HepG2 (cell line): ENCODE measurements at regions not wholly inside any gene's neighbourhood (a gene's known extent, or its start where the extent isn't known, plus 50 kb on each side); places are given as distances from the start of the nearest gene placed in this dataset.

Source experiments
- ATAC-seq: fragments of 200-7000 bp; cut with Tn5 transposase; 3 replicates; pipeline ENCODE4 v1.9.1; 2020; ENCODE audit warnings: mild to moderate bottlenecking, moderate library complexity
- BruUV-seq: library from RNA; stranded (reverse); fragments of 400-500 nt; replicated peaks from 2 replicates; lab custom pipeline; 2021; lab: Mats Ljungman, UMichigan
- CTCF ChIA-PET: fragments of 300-600 bp; formaldehyde crosslinking; extraction: SDS; loops from one replicate; lab custom pipeline; 2021; ENCODE audit warnings: low total read pairs, inconsistent platforms, low intra/inter-chr PET ratio; lab: Yijun Ruan, JAX
- POLR2A ChIA-PET: fragments of 350-600 bp; sonication (Branson Sonifier 250); formaldehyde crosslinking; loops from one replicate; lab custom pipeline; 2020; ENCODE audit warnings: antibody characterized with exemption, inconsistent platforms; lab: Yijun Ruan, JAX
- DNase-seq: peaks from one replicate; pipeline ENCODE4 v3.0.0-alpha.2; 2015; ENCODE audit warnings: low spot score
- FAIRE-seq: peaks from 3 replicates; lab custom pipeline; 2011; peaks lifted over from hg19 to GRCh38; lab: Jason Lieb, UNC
- H2AFZ ChIP-seq: one replicate; pipeline ENCODE4 v1.6.1; 2011; ENCODE audit warnings: low read length, inconsistent platforms
- H3K27ac ChIP-seq: fragments of 300-600 bp; 3 replicates; pipeline ENCODE4 v1.8.0; 2011; ENCODE audit warnings: mixed run types, mild to moderate bottlenecking, mixed read lengths, low read length, inconsistent platforms; ENCODE audit not compliant: insufficient read depth; ENCODE audit errors: extremely low read length
- H3K27me3 ChIP-seq, 2 experiments: fragments of 200-600 bp in 1 of 2; 2 replicates in 1 of 2; 3 replicates in 1 of 2; pipeline versions ENCODE4 v1.6.0 to v1.8.0; 2011; ENCODE audit warnings: low read length in 2 of 2, mild to moderate bottlenecking in 2 of 2, moderate library complexity in 2 of 2, inconsistent platforms in 1 of 2; ENCODE audit not compliant: insufficient read depth in 2 of 2, control insufficient read depth in 1 of 2
- H3K36me3 ChIP-seq, 2 experiments: fragments of 200-600 bp in 1 of 2; replicated peaks in 1 of 2; 2 replicates in 1 of 2; 3 replicates in 1 of 2; pipeline versions ENCODE4 v1.5.1 to v1.8.0; 2011; ENCODE audit warnings: low read length in 2 of 2, inconsistent platforms in 1 of 2; ENCODE audit not compliant: insufficient read depth in 2 of 2, control insufficient read depth in 1 of 2
- H3K4me1 ChIP-seq: 2 replicates; pipeline ENCODE4 v1.5.1; 2012; ENCODE audit warnings: low read length, inconsistent platforms; ENCODE audit not compliant: insufficient read depth
- H3K4me2 ChIP-seq: 2 replicates; pipeline ENCODE4 v1.6.0; 2011; ENCODE audit warnings: low read depth, low read length, inconsistent platforms
- H3K4me3 ChIP-seq, 3 experiments: fragments of 200-600 bp in 1 of 3; sonication (generic), shearing (Covaris generic) in 1 of 3; replicated peaks in 1 of 3; 2 replicates each; pipeline ENCODE4 v1.5.1; 2011 to 2016; ENCODE audit warnings: low read length in 3 of 3, inconsistent platforms in 2 of 3, low read depth in 2 of 3, mild to moderate bottlenecking in 2 of 3, control low read depth in 1 of 3, mixed read lengths in 1 of 3; ENCODE audit not compliant: insufficient read depth in 1 of 3
- H3K79me2 ChIP-seq: one replicate; pipeline ENCODE4 v1.6.1; 2011; ENCODE audit warnings: low read length, inconsistent platforms; ENCODE audit not compliant: insufficient read depth
- H3K9ac ChIP-seq: 2 replicates; pipeline ENCODE4 v1.6.0; 2011; ENCODE audit warnings: mild to moderate bottlenecking, low read depth, low read length, inconsistent platforms; ENCODE audit not compliant: insufficient read depth
- H3K9me3 ChIP-seq: 2 replicates; pipeline ENCODE4 v1.5.1; 2012; ENCODE audit warnings: mild to moderate bottlenecking, low read length
- H4K20me1 ChIP-seq: 2 replicates; pipeline ENCODE4 v1.6.0; 2011; ENCODE audit warnings: inconsistent platforms, mild to moderate bottlenecking, low read length, moderate library complexity; ENCODE audit not compliant: insufficient read depth
- BRD4 ChIP-seq: sonication (generic); formaldehyde crosslinking; IDR thresholded peaks from 2 replicates; pipeline ENCODE4 v1.4.0; 2020; ENCODE audit warnings: missing genetic modification reagents
- KLF15 ChIP-seq: sonication (generic); formaldehyde crosslinking; IDR thresholded peaks from 2 replicates; pipeline ENCODE4 v1.8.1; 2023; ENCODE audit warnings: borderline replicate concordance, mild to moderate bottlenecking, inconsistent platforms, missing genetic modification reagents, mixed read lengths
- ZNF724P ChIP-seq: sonication (generic); formaldehyde crosslinking; IDR thresholded peaks from 2 replicates; pipeline ENCODE4 v1.8.0; 2022; ENCODE audit warnings: missing genetic modification reagents, borderline replicate concordance
- WGBS: methylation state at CpG from one replicate; pipeline ENCODE4 v1.1.6; 2017; ENCODE audit warnings: low lambda C conversion rate; 5-methylcytosine and 5-hydroxymethylcytosine counted together
- in situ Hi-C: cut with HindIII; loops from 2 replicates; pipeline ENCODE4 v1.10.0; 2017; ENCODE audit warnings: low pct_unique_long_range_greater_than_20kb; ENCODE audit not compliant: extremely low pct_ligation_motif_present
- intact Hi-C: fragments of 100-400 bp; cut with micrococcal nuclease; formaldehyde crosslinking; loops from one replicate; pipeline ENCODE4 v1.10.0; 2022; ENCODE audit not compliant: unreplicated experiment
- TF ChIP-seq, protein P1 (sequence below): sonication (generic); formaldehyde crosslinking; IDR thresholded peaks from 2 replicates; pipeline ENCODE4 v1.8.1; 2023; ENCODE audit warnings: mild to moderate bottlenecking, missing genetic modification reagents
- TF ChIP-seq, protein P2 (sequence below): fragments of 450-650 bp; IDR thresholded peaks from 2 replicates; pipeline ENCODE4 v1.6.1; 2016
- TF ChIP-seq, protein P3 (sequence below): sonication (generic); formaldehyde crosslinking; IDR thresholded peaks from 2 replicates; pipeline ENCODE4 v1.4.0; 2020; ENCODE audit warnings: low read depth, mild to moderate bottlenecking, missing genetic modification reagents
- TF ChIP-seq, protein P4 (sequence below): sonication (generic); formaldehyde crosslinking; IDR thresholded peaks from 2 replicates; pipeline ENCODE4 v1.5.0; 2020; ENCODE audit warnings: missing genetic modification reagents

DNA sequence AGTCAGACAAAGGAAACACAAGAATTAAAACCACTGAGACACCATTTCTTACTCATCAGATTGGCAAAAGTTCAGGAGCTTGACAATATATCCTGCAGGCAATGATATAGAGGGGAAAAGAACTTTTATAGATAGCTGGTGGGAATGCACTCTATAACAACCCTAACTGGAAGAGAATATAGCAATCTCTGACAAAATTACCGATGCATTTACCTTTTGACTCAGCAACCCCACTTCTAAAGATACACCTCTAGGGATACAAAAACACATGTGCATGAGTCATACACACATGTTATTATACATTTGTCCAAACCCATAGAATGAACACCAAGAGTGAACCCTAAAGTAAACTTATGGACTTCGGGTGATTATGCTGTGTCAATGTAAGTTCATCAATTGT lies 79.4 kb upstream of the SRD5A2 start:
- BruUV-seq = no TSS peak
- no peaks in the 10 kb centered on the region for H3K79me2 ChIP-seq
- no peak overlapping the region for H3K27ac ChIP-seq
- no peak for FAIRE-seq
- no peaks in the 10 kb centered on the region for H3K9me3 ChIP-seq
- CTCF ChIA-PET = no interaction called here
- TF ChIP-seq, protein P1, sequence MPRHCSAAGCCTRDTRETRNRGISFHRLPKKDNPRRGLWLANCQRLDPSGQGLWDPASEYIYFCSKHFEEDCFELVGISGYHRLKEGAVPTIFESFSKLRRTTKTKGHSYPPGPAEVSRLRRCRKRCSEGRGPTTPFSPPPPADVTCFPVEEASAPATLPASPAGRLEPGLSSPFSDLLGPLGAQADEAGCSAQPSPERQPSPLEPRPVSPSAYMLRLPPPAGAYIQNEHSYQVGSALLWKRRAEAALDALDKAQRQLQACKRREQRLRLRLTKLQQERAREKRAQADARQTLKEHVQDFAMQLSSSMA (CRISPR knock-in tag) = no peak
- TF ChIP-seq, protein P2, sequence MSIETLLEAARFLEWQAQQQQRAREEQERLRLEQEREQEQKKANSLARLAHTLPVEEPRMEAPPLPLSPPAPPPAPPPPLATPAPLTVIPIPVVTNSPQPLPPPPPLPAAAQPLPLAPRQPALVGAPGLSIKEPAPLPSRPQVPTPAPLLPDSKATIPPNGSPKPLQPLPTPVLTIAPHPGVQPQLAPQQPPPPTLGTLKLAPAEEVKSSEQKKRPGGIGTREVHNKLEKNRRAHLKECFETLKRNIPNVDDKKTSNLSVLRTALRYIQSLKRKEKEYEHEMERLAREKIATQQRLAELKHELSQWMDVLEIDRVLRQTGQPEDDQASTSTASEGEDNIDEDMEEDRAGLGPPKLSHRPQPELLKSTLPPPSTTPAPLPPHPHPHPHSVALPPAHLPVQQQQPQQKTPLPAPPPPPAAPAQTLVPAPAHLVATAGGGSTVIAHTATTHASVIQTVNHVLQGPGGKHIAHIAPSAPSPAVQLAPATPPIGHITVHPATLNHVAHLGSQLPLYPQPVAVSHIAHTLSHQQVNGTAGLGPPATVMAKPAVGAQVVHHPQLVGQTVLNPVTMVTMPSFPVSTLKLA = peak; percentile 98
- TF ChIP-seq ZNF724P (CRISPR knock-in tag) = no peak
- TF ChIP-seq, protein P3, sequence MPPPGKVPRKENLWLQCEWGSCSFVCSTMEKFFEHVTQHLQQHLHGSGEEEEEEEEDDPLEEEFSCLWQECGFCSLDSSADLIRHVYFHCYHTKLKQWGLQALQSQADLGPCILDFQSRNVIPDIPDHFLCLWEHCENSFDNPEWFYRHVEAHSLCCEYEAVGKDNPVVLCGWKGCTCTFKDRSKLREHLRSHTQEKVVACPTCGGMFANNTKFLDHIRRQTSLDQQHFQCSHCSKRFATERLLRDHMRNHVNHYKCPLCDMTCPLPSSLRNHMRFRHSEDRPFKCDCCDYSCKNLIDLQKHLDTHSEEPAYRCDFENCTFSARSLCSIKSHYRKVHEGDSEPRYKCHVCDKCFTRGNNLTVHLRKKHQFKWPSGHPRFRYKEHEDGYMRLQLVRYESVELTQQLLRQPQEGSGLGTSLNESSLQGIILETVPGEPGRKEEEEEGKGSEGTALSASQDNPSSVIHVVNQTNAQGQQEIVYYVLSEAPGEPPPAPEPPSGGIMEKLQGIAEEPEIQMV (CRISPR knock-in tag) = no peak
- TF ChIP-seq BRD4 (CRISPR knock-in tag) = no peak
- no peak for TF ChIP-seq KLF15
- TF ChIP-seq, protein P4, sequence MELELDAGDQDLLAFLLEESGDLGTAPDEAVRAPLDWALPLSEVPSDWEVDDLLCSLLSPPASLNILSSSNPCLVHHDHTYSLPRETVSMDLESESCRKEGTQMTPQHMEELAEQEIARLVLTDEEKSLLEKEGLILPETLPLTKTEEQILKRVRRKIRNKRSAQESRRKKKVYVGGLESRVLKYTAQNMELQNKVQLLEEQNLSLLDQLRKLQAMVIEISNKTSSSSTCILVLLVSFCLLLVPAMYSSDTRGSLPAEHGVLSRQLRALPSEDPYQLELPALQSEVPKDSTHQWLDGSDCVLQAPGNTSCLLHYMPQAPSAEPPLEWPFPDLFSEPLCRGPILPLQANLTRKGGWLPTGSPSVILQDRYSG (CRISPR knock-in tag) = no peak
- TF ChIP-seq, all 625 proteins: peak for 1
- ATAC-seq (no peak), DNase-seq (no peak)
- H3K27me3 ChIP-seq = peaks cover 0 to 6% of the 10 kb centered on the region in 2 experiments; a peak in 1 of 5 replicates
- no peaks in the 10 kb centered on the region for H4K20me1 ChIP-seq
- H2AFZ ChIP-seq = no peak overlapping the region
- 3% methylated on average over 2 of the region's 2 CpGs for WGBS
- intact Hi-C loops (no loop called here), in situ Hi-C loops (no loop called here)
- H3K4me2 ChIP-seq = no peak overlapping the region
- H3K4me1 ChIP-seq = no peaks in the 10 kb centered on the region
- no peak overlapping the region for H3K4me3 ChIP-seq
- POLR2A ChIA-PET = no interaction called here
- H3K9ac ChIP-seq = no peak overlapping the region
- H3K36me3 ChIP-seq = no peaks in the 10 kb centered on the region
